ENCODE measurements at regions not wholly inside any gene's neighbourhood (a gene's known extent, or its start where the extent isn't known, plus 50 kb on each side); places are given as distances from the start of the nearest gene placed in this dataset.

DNA sequence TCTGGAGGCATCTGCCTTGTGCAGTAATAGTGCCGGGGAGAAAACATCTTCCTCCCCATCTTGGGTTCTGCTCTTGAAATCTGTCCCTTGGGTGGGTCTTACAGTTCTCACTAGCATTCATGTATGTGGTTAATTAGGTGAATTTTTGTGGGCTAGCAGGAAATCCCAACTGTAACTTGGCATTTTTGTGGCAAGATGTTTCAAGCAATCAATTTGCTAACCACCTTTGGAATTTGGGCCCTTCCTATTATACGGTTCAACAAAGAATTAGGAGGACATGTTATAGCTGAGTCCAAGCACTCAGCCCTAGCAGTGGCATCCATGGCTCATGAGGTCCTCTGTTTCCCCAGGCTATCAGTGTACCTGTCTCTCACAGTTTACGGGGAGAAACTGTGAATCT lies 89.1 kb upstream of the MTNR1B start:
- TF ChIP-seq EP300 (IDR thresholded peaks at IDR 0.05; ENCODE audit: borderline replicate concordance in 1 of 2, low read depth in 2 of 2, low read length in 2 of 2) (no peak), SIX5 (IDR thresholded peaks at IDR 0.05; ENCODE audit: low read depth, low read length) (no peak), TAF1 (IDR thresholded peaks at IDR 0.05; ENCODE audit: low read depth, low read length) (no peak), HDAC6 (IDR thresholded peaks at IDR 0.05; ENCODE audit: low read depth, low read length) (no peak), POLR2A (IDR thresholded peaks at IDR 0.05; ENCODE audit: control extremely low read depth in 1 of 2, low read depth in 2 of 2, low read length in 2 of 2) (no peak), YY1 (IDR thresholded peaks at IDR 0.05; ENCODE audit: low read depth, low read length) (no peak), RAD21 (IDR thresholded peaks at IDR 0.05 in 1 of 2, conservative IDR thresholded peaks at IDR 0.05 in 1 of 2; ENCODE audit: low read depth in 2 of 2, low read length in 2 of 2) (no peak), POLR2AphosphoS5 (IDR thresholded peaks at IDR 0.05; ENCODE audit: low read depth, low read length) (no peak)
- TF ChIP-seq, protein P1, sequence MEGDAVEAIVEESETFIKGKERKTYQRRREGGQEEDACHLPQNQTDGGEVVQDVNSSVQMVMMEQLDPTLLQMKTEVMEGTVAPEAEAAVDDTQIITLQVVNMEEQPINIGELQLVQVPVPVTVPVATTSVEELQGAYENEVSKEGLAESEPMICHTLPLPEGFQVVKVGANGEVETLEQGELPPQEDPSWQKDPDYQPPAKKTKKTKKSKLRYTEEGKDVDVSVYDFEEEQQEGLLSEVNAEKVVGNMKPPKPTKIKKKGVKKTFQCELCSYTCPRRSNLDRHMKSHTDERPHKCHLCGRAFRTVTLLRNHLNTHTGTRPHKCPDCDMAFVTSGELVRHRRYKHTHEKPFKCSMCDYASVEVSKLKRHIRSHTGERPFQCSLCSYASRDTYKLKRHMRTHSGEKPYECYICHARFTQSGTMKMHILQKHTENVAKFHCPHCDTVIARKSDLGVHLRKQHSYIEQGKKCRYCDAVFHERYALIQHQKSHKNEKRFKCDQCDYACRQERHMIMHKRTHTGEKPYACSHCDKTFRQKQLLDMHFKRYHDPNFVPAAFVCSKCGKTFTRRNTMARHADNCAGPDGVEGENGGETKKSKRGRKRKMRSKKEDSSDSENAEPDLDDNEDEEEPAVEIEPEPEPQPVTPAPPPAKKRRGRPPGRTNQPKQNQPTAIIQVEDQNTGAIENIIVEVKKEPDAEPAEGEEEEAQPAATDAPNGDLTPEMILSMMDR (IDR thresholded peaks at IDR 0.05; ENCODE audit: control extremely low read depth in 1 of 3, insufficient read depth in 1 of 3, low read depth in 1 of 3, low read length in 3 of 3) = no peak
- TF ChIP-seq, protein P2, sequence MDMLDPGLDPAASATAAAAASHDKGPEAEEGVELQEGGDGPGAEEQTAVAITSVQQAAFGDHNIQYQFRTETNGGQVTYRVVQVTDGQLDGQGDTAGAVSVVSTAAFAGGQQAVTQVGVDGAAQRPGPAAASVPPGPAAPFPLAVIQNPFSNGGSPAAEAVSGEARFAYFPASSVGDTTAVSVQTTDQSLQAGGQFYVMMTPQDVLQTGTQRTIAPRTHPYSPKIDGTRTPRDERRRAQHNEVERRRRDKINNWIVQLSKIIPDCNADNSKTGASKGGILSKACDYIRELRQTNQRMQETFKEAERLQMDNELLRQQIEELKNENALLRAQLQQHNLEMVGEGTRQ (IDR thresholded peaks at IDR 0.05; ENCODE audit: low read length) = no peak
